SU-DHL-6 (cell line): ENCODE measurements at regions not wholly inside any gene's neighbourhood (a gene's known extent, or its start where the extent isn't known, plus 50 kb on each side); places are given as distances from the start of the nearest gene placed in this dataset.

Source experiments
- H2AFZ ChIP-seq: fragments of 200-600 bp; sonication (generic); 2 replicates; pipeline ENCODE4 v1.6.1; 2014; ENCODE audit warnings: low read depth, mild to moderate bottlenecking, moderate library complexity, mixed read lengths, antibody characterized with exemption, low read length; ENCODE audit not compliant: severe bottlenecking
- H3F3A ChIP-seq: fragments of 200-600 bp; shearing (Covaris generic); 2 replicates; pipeline ENCODE4 v1.6.0; 2016; ENCODE audit warnings: antibody characterized with exemption, mild to moderate bottlenecking; ENCODE audit not compliant: insufficient read depth
- H3K27ac ChIP-seq: fragments of 200-600 bp; sonication (generic); 2 replicates; pipeline ENCODE4 v1.5.1; 2016; ENCODE audit warnings: low read depth, mild to moderate bottlenecking, low read length, moderate library complexity, mixed read lengths
- H3K27me3 ChIP-seq: fragments of 200-600 bp; sonication (generic), shearing (Covaris generic); 2 replicates; pipeline ENCODE4 v1.6.0; 2014; ENCODE audit warnings: mild to moderate bottlenecking, low read length
- H3K36me3 ChIP-seq: fragments of 200-600 bp; sonication (generic); 2 replicates; pipeline ENCODE4 v1.6.1; 2014; ENCODE audit warnings: mild to moderate bottlenecking, low read length, mixed read lengths
- H3K4me2 ChIP-seq: fragments of 300-600, 200-600 bp; shearing (Covaris generic), sonication (generic); 2 replicates; pipeline ENCODE4 v1.6.0; 2014; ENCODE audit warnings: low read length, low read depth, mild to moderate bottlenecking; ENCODE audit not compliant: poor library complexity, severe bottlenecking
- H3K4me3 ChIP-seq: fragments of 200-600 bp; sonication (generic); 2 replicates; pipeline ENCODE4 v1.5.1; 2014; ENCODE audit warnings: antibody characterized with exemption, low read length, mild to moderate bottlenecking, mixed read lengths; ENCODE audit not compliant: insufficient read depth, poor library complexity, severe bottlenecking
- H3K79me2 ChIP-seq: fragments of 200-600 bp; sonication (generic); 2 replicates; pipeline ENCODE4 v1.6.1; 2014; ENCODE audit warnings: mild to moderate bottlenecking, low read length, moderate library complexity; ENCODE audit not compliant: insufficient read depth
- H3K9ac ChIP-seq: fragments of 200-600 bp; sonication (generic); 2 replicates; pipeline ENCODE4 v1.7.0; 2014; ENCODE audit warnings: mild to moderate bottlenecking, low read length
- H3K9me2 ChIP-seq: fragments of 200-600 bp; sonication (generic); replicated peaks from 2 replicates; pipeline ENCODE4 v1.6.1; 2014; ENCODE audit warnings: low read length; ENCODE audit not compliant: insufficient read depth
- H3K9me3 ChIP-seq: fragments of 200-600 bp; sonication (generic); 2 replicates; pipeline ENCODE4 v1.6.1; 2014; ENCODE audit warnings: low read length, mixed read lengths; ENCODE audit not compliant: insufficient read depth
- H4K20me1 ChIP-seq: fragments of 200-600 bp; sonication (generic); 2 replicates; pipeline ENCODE4 v1.6.1; 2014; ENCODE audit warnings: low read depth, mild to moderate bottlenecking, antibody characterized with exemption, low read length, moderate library complexity, mixed read lengths
- EZH2phosphoT487 ChIP-seq: fragments of 200-600 bp; sonication (generic), shearing (Covaris generic); conservative IDR thresholded peaks from 2 replicates; pipeline ENCODE4 v1.6.1; 2018; ENCODE audit warnings: mild to moderate bottlenecking, antibody characterized with exemption, low read length, moderate library complexity, mixed read lengths
- TF ChIP-seq, protein P1 (sequence below): fragments of 200-600 bp; sonication (generic); IDR thresholded peaks from one replicate; pipeline ENCODE4 v1.5.1; 2017; ENCODE audit warnings: antibody characterized with exemption, mild to moderate bottlenecking, low read length, moderate library complexity; ENCODE audit not compliant: insufficient read depth, poor library complexity, severe bottlenecking

- H3K36me3 ChIP-seq, result no peaks in the 10 kb centered on the region
- no peak overlapping the region for H3K27ac ChIP-seq
- H3K4me2 ChIP-seq, result no peak overlapping the region
- no peak overlapping the region for H3K9ac ChIP-seq
- no peaks in the 10 kb centered on the region for H3K79me2 ChIP-seq
- no peaks in the 10 kb centered on the region for H4K20me1 ChIP-seq
- H3F3A ChIP-seq, result no peaks in the 10 kb centered on the region
- H3K9me3 ChIP-seq, result no peaks in the 10 kb centered on the region
- H2AFZ ChIP-seq, result no peak overlapping the region
- no peak overlapping the region for H3K4me3 ChIP-seq
- H3K9me2 ChIP-seq, result no peaks in the 10 kb centered on the region
- H3K27me3 ChIP-seq, result no peaks in the 10 kb centered on the region
- TF ChIP-seq, protein P1, sequence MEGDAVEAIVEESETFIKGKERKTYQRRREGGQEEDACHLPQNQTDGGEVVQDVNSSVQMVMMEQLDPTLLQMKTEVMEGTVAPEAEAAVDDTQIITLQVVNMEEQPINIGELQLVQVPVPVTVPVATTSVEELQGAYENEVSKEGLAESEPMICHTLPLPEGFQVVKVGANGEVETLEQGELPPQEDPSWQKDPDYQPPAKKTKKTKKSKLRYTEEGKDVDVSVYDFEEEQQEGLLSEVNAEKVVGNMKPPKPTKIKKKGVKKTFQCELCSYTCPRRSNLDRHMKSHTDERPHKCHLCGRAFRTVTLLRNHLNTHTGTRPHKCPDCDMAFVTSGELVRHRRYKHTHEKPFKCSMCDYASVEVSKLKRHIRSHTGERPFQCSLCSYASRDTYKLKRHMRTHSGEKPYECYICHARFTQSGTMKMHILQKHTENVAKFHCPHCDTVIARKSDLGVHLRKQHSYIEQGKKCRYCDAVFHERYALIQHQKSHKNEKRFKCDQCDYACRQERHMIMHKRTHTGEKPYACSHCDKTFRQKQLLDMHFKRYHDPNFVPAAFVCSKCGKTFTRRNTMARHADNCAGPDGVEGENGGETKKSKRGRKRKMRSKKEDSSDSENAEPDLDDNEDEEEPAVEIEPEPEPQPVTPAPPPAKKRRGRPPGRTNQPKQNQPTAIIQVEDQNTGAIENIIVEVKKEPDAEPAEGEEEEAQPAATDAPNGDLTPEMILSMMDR, result no peak
- no peak for TF ChIP-seq EZH2phosphoT487
Measured at GRCh38 chr2:239650674-239651073, 249.9 kb upstream of the HDAC4 start.

DNA sequence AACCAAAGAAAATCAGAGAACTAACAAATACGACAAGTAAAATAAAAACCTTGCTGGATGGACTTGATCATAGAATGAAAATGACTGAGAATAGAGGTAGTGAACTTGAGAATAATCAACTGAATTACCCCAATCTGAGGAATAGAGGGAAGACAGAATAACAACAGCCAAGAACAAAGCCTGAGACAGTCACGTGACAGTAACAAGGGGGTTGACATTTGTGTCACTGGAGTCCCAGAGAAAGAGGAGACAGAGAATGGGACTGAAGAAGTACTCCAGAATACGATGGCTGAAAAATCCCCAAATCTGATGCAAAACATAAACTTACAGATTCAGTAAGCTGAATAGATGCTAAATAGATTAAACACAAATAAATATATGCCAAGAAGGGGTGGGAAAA lies 248.5 kb upstream of the HDAC4 start:
- H3F3A ChIP-seq, result no peaks in the 10 kb centered on the region
- H3K9ac ChIP-seq, result no peak overlapping the region
- no peaks in the 10 kb centered on the region for H3K9me2 ChIP-seq
- H3K79me2 ChIP-seq, result no peaks in the 10 kb centered on the region
- no peaks in the 10 kb centered on the region for H3K36me3 ChIP-seq
- no peak overlapping the region for H3K4me3 ChIP-seq
- no peaks in the 10 kb centered on the region for H3K9me3 ChIP-seq
- H3K27me3 ChIP-seq, result no peaks in the 10 kb centered on the region
- H3K27ac ChIP-seq, result no peak overlapping the region
- no peak overlapping the region for H2AFZ ChIP-seq
- H3K4me2 ChIP-seq, result no peak overlapping the region
- no peaks in the 10 kb centered on the region for H4K20me1 ChIP-seq
- TF ChIP-seq, protein P1, result no peak
- TF ChIP-seq EZH2phosphoT487, result no peak

DNA sequence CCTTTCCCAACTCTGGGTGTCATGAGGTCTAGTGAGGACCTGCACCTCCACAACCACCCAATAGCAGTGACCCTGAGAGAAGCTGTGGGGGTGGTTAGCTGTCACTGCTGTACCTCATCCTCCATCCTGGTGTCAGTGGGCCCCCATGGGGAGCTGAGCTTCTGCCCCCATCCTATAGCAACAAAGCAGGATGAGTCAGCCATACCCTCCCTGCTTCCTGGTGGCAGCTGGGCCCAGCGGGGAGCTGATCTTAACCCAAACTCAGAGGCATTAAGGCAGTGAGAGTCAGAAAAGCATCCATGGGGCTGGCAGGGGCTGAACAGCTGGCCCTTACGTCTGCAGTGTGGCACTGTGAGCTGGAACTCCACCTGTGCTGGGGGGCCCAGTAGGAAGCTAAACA lies 247.8 kb upstream of the HDAC4 start:
- Histone ChIP-seq H3F3A (no peaks in the 10 kb centered on the region), H3K27me3 (no peaks in the 10 kb centered on the region), H3K27ac (no peak overlapping the region), H3K4me3 (no peak overlapping the region), H3K36me3 (no peaks in the 10 kb centered on the region), H3K4me2 (no peak overlapping the region), H2AFZ (no peak overlapping the region), H3K9me2 (no peaks in the 10 kb centered on the region), H3K9me3 (peaks cover 4% of the 10 kb centered on the region; the same call in 1 of the 2 replicates), H4K20me1 (no peaks in the 10 kb centered on the region), H3K9ac (no peak overlapping the region), H3K79me2 (no peaks in the 10 kb centered on the region)
- TF ChIP-seq, protein P1, result no peak
- TF ChIP-seq EZH2phosphoT487, result no peak
